ENCODE measurements at regions not wholly inside any gene's neighbourhood (a gene's known extent, or its start where the extent isn't known, plus 50 kb on each side); places are given as distances from the start of the nearest gene placed in this dataset.
A peak's percentile ranks its signal among the peaks of the same experiment; 100 is the strongest.

DNA sequence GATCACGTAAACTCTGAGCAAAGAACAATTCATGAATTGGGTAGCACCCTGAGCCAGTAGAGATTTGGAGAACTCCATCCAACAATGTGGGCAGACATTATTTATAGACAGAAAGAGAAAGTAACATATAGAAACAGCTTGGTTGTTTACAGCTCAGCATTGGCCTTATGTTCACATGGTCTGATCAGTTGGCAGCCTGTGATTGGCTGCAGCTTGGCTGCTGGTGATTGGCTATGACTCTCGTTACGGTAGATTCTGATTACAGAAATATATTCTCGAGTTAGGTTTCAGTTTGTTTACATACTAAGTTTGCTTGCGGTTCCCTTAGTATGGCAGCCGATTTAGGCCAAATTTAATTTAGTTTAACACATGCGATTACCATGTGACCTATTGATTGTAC, 663.4 kb downstream of the RAPGEF2 start:
- Histone ChIP-seq H2AFZ (ENCODE audit: low read depth, low read length) (no peak overlapping the region), H3K9ac (ENCODE audit: low read length) (no peak overlapping the region), H3K79me2 (ENCODE audit: low read length) (no peaks in the 10 kb centered on the region), H3K9me3 (ENCODE audit: insufficient read depth, low read length) (no peaks in the 10 kb centered on the region), H3K27me3 (ENCODE audit: low read depth, low read length) (no peaks in the 10 kb centered on the region), H3K4me1 (ENCODE audit: low read length) (peaks cover 7% of the 10 kb centered on the region), H3K4me2 (ENCODE audit: low read length) (no peak overlapping the region), H3K36me3 (replicated peaks; ENCODE audit: low read depth, low read length) (no peaks in the 10 kb centered on the region), H3K27ac (ENCODE audit: low read length) (no peak overlapping the region), H3K4me3 (ENCODE audit: low read length) (no peak overlapping the region), H4K20me1 (ENCODE audit: insufficient read depth, low read length) (no peaks in the 10 kb centered on the region)
- TF ChIP-seq EZH2phosphoT487 (IDR thresholded peaks at IDR 0.05; ENCODE audit: low read depth) = no peak
- TF ChIP-seq, protein P1, sequence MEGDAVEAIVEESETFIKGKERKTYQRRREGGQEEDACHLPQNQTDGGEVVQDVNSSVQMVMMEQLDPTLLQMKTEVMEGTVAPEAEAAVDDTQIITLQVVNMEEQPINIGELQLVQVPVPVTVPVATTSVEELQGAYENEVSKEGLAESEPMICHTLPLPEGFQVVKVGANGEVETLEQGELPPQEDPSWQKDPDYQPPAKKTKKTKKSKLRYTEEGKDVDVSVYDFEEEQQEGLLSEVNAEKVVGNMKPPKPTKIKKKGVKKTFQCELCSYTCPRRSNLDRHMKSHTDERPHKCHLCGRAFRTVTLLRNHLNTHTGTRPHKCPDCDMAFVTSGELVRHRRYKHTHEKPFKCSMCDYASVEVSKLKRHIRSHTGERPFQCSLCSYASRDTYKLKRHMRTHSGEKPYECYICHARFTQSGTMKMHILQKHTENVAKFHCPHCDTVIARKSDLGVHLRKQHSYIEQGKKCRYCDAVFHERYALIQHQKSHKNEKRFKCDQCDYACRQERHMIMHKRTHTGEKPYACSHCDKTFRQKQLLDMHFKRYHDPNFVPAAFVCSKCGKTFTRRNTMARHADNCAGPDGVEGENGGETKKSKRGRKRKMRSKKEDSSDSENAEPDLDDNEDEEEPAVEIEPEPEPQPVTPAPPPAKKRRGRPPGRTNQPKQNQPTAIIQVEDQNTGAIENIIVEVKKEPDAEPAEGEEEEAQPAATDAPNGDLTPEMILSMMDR (IDR thresholded peaks at IDR 0.05; ENCODE audit: low read depth, low read length) = no peak

DNA sequence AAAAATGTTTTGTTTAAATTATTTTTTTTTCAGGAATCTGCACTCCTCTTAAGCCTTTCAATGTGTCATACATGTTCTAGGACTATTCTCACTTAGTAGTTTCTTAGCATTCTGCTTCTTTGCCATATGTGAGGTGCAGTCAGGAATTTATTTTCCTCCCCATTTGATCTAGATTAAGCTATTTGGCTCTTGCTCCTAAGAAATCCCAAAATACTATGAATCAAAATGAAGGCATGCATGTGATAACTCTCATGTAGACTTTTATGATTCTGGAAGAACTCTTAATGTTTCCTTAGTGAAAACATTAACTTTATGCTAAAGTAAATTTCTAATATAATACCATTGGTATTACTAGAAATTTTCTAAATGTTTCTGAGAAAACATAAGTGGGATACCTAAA, 664.5 kb downstream of the RAPGEF2 start:
- Histone ChIP-seq H3K36me3 (replicated peaks; ENCODE audit: low read depth, low read length) (no peaks in the 10 kb centered on the region), H3K27ac (ENCODE audit: low read length) (no peak overlapping the region), H3K4me3 (ENCODE audit: low read length) (no peak overlapping the region)

DNA sequence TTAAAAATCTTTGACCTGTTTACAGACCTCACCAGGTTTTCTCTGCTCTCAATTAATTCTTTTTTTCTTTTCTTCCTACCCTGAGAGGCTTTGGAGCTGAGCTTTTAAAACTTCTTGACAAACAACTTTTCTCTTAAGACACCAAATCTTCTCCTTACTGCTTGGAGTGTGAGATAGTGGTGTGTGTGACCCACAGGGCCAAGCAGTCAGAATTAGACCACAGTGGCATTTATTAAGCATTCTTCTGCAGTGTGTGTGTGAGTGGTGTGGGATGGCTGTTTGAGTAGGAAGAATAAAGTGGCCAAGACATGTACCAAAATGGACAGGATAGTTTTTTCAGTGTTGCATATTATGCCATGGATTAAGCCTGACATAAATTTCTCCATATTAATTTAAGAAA, 665.1 kb downstream of the RAPGEF2 start:
- H3K27ac ChIP-seq (ENCODE audit: low read length) = no peak overlapping the region
- no peaks in the 10 kb centered on the region for H3K79me2 ChIP-seq (ENCODE audit: low read length)
- no peak overlapping the region for H3K9ac ChIP-seq (ENCODE audit: low read length)
- no peak overlapping the region for H2AFZ ChIP-seq (ENCODE audit: low read depth, low read length)
- peaks cover 7% of the 10 kb centered on the region for H3K4me1 ChIP-seq (ENCODE audit: low read length)
- no peaks in the 10 kb centered on the region for H3K27me3 ChIP-seq (ENCODE audit: low read depth, low read length)
- TF ChIP-seq EZH2phosphoT487 (IDR thresholded peaks at IDR 0.05; ENCODE audit: low read depth) = no peak
- TF ChIP-seq, protein P1 (IDR thresholded peaks at IDR 0.05; ENCODE audit: low read depth, low read length) = no peak
- no peaks in the 10 kb centered on the region for H3K9me3 ChIP-seq (ENCODE audit: insufficient read depth, low read length)
- H4K20me1 ChIP-seq (ENCODE audit: insufficient read depth, low read length) = no peaks in the 10 kb centered on the region
- H3K4me2 ChIP-seq (ENCODE audit: low read length) = no peak overlapping the region
- H3K4me3 ChIP-seq (ENCODE audit: low read length) = no peak overlapping the region
- H3K36me3 ChIP-seq (replicated peaks; ENCODE audit: low read depth, low read length) = no peaks in the 10 kb centered on the region

More for the DNA sequence above, 664.5 kb downstream of the RAPGEF2 start:
- Histone ChIP-seq H2AFZ (ENCODE audit: low read depth, low read length) (no peak overlapping the region), H4K20me1 (ENCODE audit: insufficient read depth, low read length) (no peaks in the 10 kb centered on the region), H3K27me3 (ENCODE audit: low read depth, low read length) (no peaks in the 10 kb centered on the region), H3K9ac (ENCODE audit: low read length) (no peak overlapping the region), H3K4me1 (ENCODE audit: low read length) (peaks cover 7% of the 10 kb centered on the region), H3K79me2 (ENCODE audit: low read length) (no peaks in the 10 kb centered on the region), H3K4me2 (ENCODE audit: low read length) (no peak overlapping the region), H3K9me3 (ENCODE audit: insufficient read depth, low read length) (no peaks in the 10 kb centered on the region)
- TF ChIP-seq, protein P1 (IDR thresholded peaks at IDR 0.05; ENCODE audit: low read depth, low read length) = no peak

DNA sequence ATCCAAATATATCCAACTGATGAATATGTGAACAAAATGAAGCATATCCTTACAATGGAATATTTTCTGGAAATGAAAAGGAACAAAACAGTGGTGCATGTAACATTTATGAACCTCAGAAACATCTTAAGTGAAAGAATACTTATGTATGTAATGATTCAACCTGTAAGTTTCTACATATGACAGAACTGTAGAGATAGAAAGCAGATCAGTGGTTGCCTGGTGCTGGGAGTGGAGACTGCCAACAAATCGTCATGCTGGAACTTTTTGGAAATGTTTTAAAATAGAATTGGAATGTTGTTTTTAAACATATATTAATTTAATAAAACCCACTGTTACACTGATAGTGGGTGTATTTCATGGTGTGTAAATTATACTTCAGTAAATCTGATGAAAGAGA, 667.5 kb downstream of the RAPGEF2 start:
- TF ChIP-seq EZH2phosphoT487 (IDR thresholded peaks at IDR 0.05; ENCODE audit: low read depth) = no peak
- TF ChIP-seq, protein P1 (IDR thresholded peaks at IDR 0.05; ENCODE audit: low read depth, low read length) = no peak
- Histone ChIP-seq H3K4me3 (ENCODE audit: low read length) (no peak overlapping the region), H3K79me2 (ENCODE audit: low read length) (no peaks in the 10 kb centered on the region)

More for the DNA sequence above, 667.5 kb downstream of the RAPGEF2 start:
- no peaks in the 10 kb centered on the region for H3K27me3 ChIP-seq (ENCODE audit: low read depth, low read length)
- no peaks in the 10 kb centered on the region for H4K20me1 ChIP-seq (ENCODE audit: insufficient read depth, low read length)
- H3K4me2 ChIP-seq (ENCODE audit: low read length) = peak overlapping the region; percentile 14; the same call in 1 of the 2 replicates
- no peak overlapping the region for H2AFZ ChIP-seq (ENCODE audit: low read depth, low read length)
- H3K27ac ChIP-seq (ENCODE audit: low read length) = no peak overlapping the region
- H3K9ac ChIP-seq (ENCODE audit: low read length) = no peak overlapping the region
- H3K9me3 ChIP-seq (ENCODE audit: insufficient read depth, low read length) = no peaks in the 10 kb centered on the region
- peaks cover 3% of the 10 kb centered on the region; the same call in 1 of the 2 replicates for H3K4me1 ChIP-seq (ENCODE audit: low read length)
- no peaks in the 10 kb centered on the region for H3K36me3 ChIP-seq (replicated peaks; ENCODE audit: low read depth, low read length)

Data from OCI-LY3 (cell line).